ENCODE measurements at regions not wholly inside any gene's neighbourhood (a gene's known extent, or its start where the extent isn't known, plus 50 kb on each side); places are given as distances from the start of the nearest gene placed in this dataset.

- TF ChIP-seq CTCF (conservative IDR thresholded peaks at IDR 0.05; ENCODE audit: low read depth in 2 of 2) = no peak
Measured at GRCh38 chr2:216774620-216775019, 79.3 kb upstream of the IGFBP5 start (continued).

GRCh38 chr2:216774180-216774579 is 78.8 kb upstream of the IGFBP5 start:
- H3K27ac ChIP-seq (ENCODE audit: low read depth) = no peak overlapping the region
- no peaks in the 10 kb centered on the region for H3K27me3 ChIP-seq (ENCODE audit: insufficient read depth)
- H3K79me2 ChIP-seq (replicated peaks; ENCODE audit: insufficient read depth) = no peaks in the 10 kb centered on the region
- H2AFZ ChIP-seq = no peak overlapping the region
- Mint-ChIP-seq H3K9me3 (peaks cover 2% of the 10 kb centered on the region; the same call in 1 of the 3 replicates), H3K27me3 (ENCODE audit: insufficient read depth, low read depth, poor library complexity) (peaks cover 7% of the 10 kb centered on the region), H3K4me1 (peaks cover 16% of the 10 kb centered on the region; the same call in 2 of the 3 replicates), H3K27ac (no peak overlapping the region), H3K36me3 (ENCODE audit: low read depth) (peaks cover 3% of the 10 kb centered on the region; the same call in 1 of the 3 replicates), H3K4me3 (no peak overlapping the region)
- ATAC-seq (no peak), DNase-seq (ENCODE audit: low spot score) (no peak)
- H3K4me3 ChIP-seq = no peak overlapping the region
- TF ChIP-seq ZNF331 (CRISPR knock-in tag; IDR thresholded peaks at IDR 0.05; ENCODE audit: low read depth) = no peak
- TF ChIP-seq CREB1 (CRISPR knock-in tag; IDR thresholded peaks at IDR 0.05; ENCODE audit: low read depth) = no peak
- TF ChIP-seq POLR2AphosphoS5 (IDR thresholded peaks at IDR 0.05; ENCODE audit: low read depth) = no peak
- TF ChIP-seq NANOG (IDR thresholded peaks at IDR 0.05; ENCODE audit: borderline replicate concordance) = no peak
- no peaks in the 10 kb centered on the region for H3F3A ChIP-seq (replicated peaks; ENCODE audit: low read depth)
- H3K36me3 ChIP-seq (ENCODE audit: insufficient read depth) = no peaks in the 10 kb centered on the region
- H3K4me2 ChIP-seq = no peak overlapping the region
- H4K20me1 ChIP-seq (replicated peaks; ENCODE audit: insufficient read depth) = no peaks in the 10 kb centered on the region
- no peaks in the 10 kb centered on the region for H3K9me2 ChIP-seq (ENCODE audit: insufficient read depth)
- peaks cover 8% of the 10 kb centered on the region for H3K4me1 ChIP-seq (ENCODE audit: insufficient read depth)

GRCh38 chr2:216773072-216773471 is 77.7 kb upstream of the IGFBP5 start:
- Histone ChIP-seq H4K20me1 (replicated peaks; ENCODE audit: insufficient read depth) (no peaks in the 10 kb centered on the region), H3K36me3 (ENCODE audit: insufficient read depth) (no peaks in the 10 kb centered on the region), H3K4me3 (no peak overlapping the region), H2AFZ (peak overlapping the region; percentile 14; the same call in 1 of the 2 replicates), H3K4me1 (ENCODE audit: insufficient read depth) (peaks cover 8% of the 10 kb centered on the region), H3K27me3 (ENCODE audit: insufficient read depth) (no peaks in the 10 kb centered on the region), H3K9me2 (ENCODE audit: insufficient read depth) (no peaks in the 10 kb centered on the region), H3K4me2 (no peak overlapping the region), H3K27ac (ENCODE audit: low read depth) (no peak overlapping the region), H3F3A (replicated peaks; ENCODE audit: low read depth) (no peaks in the 10 kb centered on the region), H3K79me2 (replicated peaks; ENCODE audit: insufficient read depth) (no peaks in the 10 kb centered on the region)
- peaks cover 3% of the 10 kb centered on the region; the same call in 1 of the 3 replicates for H3K36me3 Mint-ChIP-seq (ENCODE audit: low read depth)
- no peak overlapping the region for H3K27ac Mint-ChIP-seq
- peaks cover 7% of the 10 kb centered on the region for H3K27me3 Mint-ChIP-seq (ENCODE audit: insufficient read depth, low read depth, poor library complexity)
- peaks cover 16% of the 10 kb centered on the region; the same call in 2 of the 3 replicates for H3K4me1 Mint-ChIP-seq
- no peak for DNase-seq (ENCODE audit: low spot score)
- ATAC-seq = no peak
- no peak overlapping the region for H3K4me3 Mint-ChIP-seq
- H3K9me3 Mint-ChIP-seq = peaks cover 2% of the 10 kb centered on the region; the same call in 1 of the 3 replicates
- TF ChIP-seq POLR2AphosphoS5 (IDR thresholded peaks at IDR 0.05; ENCODE audit: low read depth) (no peak), ZNF114 (CRISPR knock-in tag; IDR thresholded peaks at IDR 0.05) (no peak), CREB1 (CRISPR knock-in tag; IDR thresholded peaks at IDR 0.05; ENCODE audit: low read depth) (no peak), ZNF331 (CRISPR knock-in tag; IDR thresholded peaks at IDR 0.05; ENCODE audit: low read depth) (no peak), STAT1 (IDR thresholded peaks at IDR 0.05; ENCODE audit: unreplicated experiment) (no peak), CTCF (conservative IDR thresholded peaks at IDR 0.05; ENCODE audit: low read depth in 2 of 2) (no peak), REST (IDR thresholded peaks at IDR 0.05; ENCODE audit: unreplicated experiment) (no peak)

Measured in GM23338 (cell line).